AG09309 (cell line): ENCODE measurements at regions not wholly inside any gene's neighbourhood (a gene's known extent, or its start where the extent isn't known, plus 50 kb on each side); places are given as distances from the start of the nearest gene placed in this dataset.
A peak's percentile ranks its signal among the peaks of the same experiment; 100 is the strongest.

Experiments
- DNase-seq: peaks from one replicate; pipeline ENCODE4 v3.0.0-alpha.2; 2010; ENCODE audit warnings: low read depth
- H3K4me3 ChIP-seq: 2 replicates; pipeline ENCODE4 v1.5.1; 2011; ENCODE audit warnings: mild to moderate bottlenecking, low read depth, low read length, moderate library complexity; ENCODE audit not compliant: control insufficient read depth
- TF ChIP-seq, protein P1 (sequence below): IDR thresholded peaks from 2 replicates; pipeline ENCODE4 v1.5.1; 2011; ENCODE audit warnings: mild to moderate bottlenecking, low read depth, low read length, inconsistent platforms; ENCODE audit not compliant: insufficient read depth, control insufficient read depth; ENCODE audit errors: missing control alignments

DNA sequence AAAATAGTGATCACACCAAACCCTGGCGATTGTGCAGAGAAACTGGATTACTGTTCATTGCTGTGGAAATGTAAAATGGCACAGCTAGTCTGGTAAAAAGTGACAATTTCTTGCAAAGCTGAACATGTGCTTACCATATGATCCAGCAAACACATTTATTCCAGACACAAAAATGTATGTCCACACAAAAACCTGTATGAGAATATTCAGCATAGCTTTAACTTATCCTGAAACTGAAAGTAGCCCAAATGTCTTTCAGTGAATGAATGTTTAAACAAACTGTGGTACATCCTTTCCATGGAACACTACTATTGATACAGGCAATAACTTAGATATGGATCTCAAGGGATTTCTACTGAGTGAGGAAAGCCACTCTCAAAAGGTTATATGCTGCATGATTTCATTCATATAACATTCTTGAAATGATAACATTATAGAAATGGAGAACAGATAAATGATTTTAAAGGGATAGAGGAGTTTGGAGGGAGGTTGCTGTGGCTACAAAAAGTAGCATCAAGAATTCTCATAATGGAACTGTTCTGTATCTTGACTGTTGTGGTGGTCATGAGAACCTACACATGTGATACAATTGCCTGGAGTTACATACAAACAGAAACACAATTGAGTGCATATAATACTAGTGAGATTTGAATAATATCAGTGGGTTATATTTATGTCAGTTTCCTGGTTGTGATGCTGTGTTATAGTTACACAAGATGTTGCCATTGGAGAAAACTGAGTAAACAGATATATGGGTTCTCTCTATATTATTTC lies 70.7 kb upstream of the DPH6 start:
- TF ChIP-seq, protein P1, sequence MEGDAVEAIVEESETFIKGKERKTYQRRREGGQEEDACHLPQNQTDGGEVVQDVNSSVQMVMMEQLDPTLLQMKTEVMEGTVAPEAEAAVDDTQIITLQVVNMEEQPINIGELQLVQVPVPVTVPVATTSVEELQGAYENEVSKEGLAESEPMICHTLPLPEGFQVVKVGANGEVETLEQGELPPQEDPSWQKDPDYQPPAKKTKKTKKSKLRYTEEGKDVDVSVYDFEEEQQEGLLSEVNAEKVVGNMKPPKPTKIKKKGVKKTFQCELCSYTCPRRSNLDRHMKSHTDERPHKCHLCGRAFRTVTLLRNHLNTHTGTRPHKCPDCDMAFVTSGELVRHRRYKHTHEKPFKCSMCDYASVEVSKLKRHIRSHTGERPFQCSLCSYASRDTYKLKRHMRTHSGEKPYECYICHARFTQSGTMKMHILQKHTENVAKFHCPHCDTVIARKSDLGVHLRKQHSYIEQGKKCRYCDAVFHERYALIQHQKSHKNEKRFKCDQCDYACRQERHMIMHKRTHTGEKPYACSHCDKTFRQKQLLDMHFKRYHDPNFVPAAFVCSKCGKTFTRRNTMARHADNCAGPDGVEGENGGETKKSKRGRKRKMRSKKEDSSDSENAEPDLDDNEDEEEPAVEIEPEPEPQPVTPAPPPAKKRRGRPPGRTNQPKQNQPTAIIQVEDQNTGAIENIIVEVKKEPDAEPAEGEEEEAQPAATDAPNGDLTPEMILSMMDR, result no peak
- H3K4me3 ChIP-seq, result no peak overlapping the region
- DNase-seq, result no peak

DNA sequence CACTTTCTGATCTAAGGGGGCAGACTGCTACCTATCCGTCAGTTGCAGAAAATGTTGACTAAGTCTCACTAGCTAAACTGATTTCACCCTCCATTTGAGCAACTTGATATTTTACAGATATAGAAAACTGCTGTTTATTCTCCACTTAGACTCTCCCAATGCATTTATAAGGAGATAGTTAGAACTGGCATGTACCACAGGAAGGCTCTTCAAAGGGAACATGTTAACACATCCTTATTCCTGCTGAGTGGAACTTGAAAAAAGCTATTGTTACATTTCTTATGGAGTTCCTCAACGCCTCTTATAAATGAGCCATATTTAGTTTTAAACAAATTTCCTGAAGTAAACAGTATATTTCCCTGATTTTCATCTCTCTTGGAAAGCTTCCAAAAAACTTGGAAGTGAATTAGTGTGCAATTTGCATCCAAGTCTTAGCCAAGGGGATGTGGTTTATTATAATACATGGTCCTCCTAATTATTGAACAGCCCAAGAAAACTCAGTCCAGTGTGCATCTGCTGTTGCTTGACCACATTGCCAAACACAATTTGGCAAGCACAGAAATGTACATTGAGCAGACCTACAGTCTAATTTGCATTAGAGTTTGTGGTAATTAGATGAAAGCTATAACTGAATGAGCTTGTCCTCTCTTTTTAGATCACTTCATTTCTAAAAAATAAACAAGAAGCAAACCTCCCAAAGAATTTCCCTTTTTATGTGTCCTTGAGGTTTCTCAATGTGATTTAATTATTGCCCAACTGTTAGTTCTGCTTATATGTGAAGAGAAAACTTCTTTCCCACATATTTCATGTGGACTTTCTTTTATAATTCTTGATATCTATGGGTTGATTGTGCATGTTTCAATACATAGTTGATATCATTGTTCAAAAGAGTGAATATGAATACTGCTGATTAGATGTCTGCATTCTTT lies 72.6 kb upstream of the DPH6 start:
- DNase-seq, result peak; percentile 11
- H3K4me3 ChIP-seq, result no peak overlapping the region
- TF ChIP-seq, protein P1, result no peak

DNA sequence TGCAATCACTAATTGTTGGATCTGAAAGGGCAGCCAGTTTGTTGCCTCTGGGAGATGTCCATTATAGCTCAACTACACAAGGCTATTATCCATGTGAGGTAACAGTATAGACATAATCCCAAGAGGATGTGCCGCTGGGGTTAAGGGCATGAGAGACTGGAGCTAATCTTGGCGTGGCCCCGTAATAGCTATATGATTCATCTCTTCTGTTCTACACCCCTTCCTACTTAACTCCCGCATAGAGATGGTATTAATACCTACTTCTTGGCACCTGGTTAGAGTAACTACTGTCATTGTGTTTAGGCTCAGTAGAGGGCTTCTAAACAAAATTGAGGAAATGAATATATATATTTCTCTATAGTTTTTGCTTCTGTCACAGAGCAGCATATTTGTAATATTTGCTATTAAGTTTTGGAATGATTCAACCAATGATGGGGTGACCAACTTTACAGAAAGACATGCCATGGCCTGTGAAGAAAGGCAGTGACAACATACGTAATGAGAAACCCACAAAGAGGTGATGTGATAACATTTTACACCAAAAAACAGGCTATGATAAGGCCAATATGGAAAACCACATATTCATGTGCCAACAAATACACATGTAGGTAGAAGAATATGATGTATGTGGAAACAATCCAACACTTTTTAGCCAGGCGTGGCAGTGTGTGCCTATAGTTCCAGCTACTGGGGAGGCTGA lies 76.8 kb upstream of the DPH6 start:
- TF ChIP-seq, protein P1, result no peak
- H3K4me3 ChIP-seq, result no peak overlapping the region
- no peak for DNase-seq

DNA sequence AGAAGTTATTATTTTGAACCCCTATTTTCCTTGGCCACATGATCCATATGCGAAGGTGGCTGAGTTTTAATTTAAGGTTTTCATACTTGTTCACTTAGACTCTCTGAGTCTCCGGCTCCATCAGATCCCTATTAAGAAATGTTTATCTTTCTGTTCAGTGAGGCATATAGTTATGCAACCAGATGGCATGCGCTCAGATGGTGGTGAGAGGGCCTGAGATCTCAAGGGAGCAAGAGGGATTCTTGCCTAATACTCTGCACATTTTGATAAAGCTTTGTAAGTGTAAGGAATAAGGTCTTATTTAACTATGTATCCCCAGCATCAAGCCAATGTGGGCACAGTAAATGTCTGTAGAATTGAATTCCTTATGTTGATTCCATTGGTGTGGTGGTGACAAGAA lies 78.9 kb upstream of the DPH6 start:
- peak; percentile 82 for DNase-seq
- TF ChIP-seq, protein P1, result no peak
- no peak overlapping the region for H3K4me3 ChIP-seq

DNA sequence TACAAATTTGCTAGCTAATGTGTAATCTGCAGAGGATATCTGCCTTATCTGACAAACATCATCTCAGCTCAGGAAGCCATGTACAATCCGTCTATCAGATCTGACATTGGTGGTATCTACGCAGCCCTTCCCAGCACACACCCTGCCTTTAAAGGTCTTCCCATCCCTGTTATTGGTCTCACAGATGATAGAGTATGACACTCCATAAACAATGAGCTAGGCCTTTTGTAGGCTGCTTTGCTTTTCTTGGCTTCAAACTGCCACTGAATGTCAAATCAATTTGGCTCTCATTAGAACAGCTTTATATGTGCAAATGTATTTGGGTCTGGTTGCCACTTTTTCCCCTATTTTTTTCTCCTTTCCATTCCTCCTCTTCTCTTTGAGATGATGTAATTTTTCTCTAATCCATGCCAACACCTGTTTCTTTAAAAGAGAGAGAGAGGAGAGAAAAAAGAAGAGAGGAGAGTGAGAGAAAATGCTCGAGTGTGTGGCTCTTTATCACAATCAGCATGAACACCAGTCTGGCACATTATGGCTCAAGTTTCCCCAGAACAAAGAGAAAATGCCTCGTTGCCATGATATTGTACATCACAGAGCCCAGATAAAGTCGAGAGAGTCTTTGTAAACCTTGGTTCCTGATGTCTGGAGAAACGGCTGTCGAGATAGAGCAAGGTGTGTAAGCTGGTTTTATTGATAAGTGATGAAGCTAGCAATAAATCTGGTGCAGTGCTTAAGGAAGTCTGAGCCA lies 80.8 kb upstream of the DPH6 start:
- TF ChIP-seq, protein P1, result no peak
- no peak for DNase-seq
- no peak overlapping the region for H3K4me3 ChIP-seq

DNA sequence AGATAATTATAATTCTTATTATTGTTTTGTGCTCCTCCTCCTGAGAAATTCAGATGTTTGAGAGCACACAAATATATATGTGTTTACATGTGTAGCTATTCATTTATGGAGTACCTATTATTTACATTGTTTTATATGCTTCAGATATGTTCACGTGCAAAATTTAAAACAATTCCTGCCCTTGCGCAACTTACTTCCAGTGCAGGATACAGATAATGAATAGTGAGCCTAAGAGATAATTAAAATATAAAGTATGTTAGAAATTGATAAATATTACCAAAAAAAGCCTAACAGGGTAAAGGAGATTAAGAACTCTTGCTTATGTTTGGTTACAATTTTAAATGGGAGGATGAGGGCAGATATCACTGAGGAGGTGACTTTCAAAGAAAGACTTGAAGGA lies 81.7 kb upstream of the DPH6 start:
- no peak overlapping the region for H3K4me3 ChIP-seq
- TF ChIP-seq, protein P1, result no peak
- DNase-seq, result no peak
